Effector memory CD4-positive, alpha-beta T cell (primary cell): ENCODE measurements at regions not wholly inside any gene's neighbourhood (a gene's known extent, or its start where the extent isn't known, plus 50 kb on each side); places are given as distances from the start of the nearest gene placed in this dataset.
"Not testable (repeated sequence)": the region's sequence is repeated elsewhere in the genome, so short reads cannot be mapped to it uniquely, and the experiment has no call there.

ENCODE experiments used
- DNase-seq, 3 donors: peaks; one replicate each; pipeline ENCODE4 v3.0.0-alpha.2; 2020
- H3K27ac ChIP-seq: 2 replicates; pipeline ENCODE4 v1.7.0; 2013; ENCODE audit warnings: mild to moderate bottlenecking, low read length, moderate library complexity; ENCODE audit not compliant: insufficient read depth, poor library complexity, severe bottlenecking
- H3K27me3 ChIP-seq: replicated peaks from 2 replicates; pipeline ENCODE4 v1.7.0; 2013; ENCODE audit warnings: mild to moderate bottlenecking, low read length; ENCODE audit not compliant: insufficient read depth, control insufficient read depth, poor library complexity, severe bottlenecking
- H3K36me3 ChIP-seq: 2 replicates; pipeline ENCODE4 v1.7.0; 2013; ENCODE audit warnings: mild to moderate bottlenecking, low read length, moderate library complexity; ENCODE audit not compliant: control insufficient read depth, insufficient read depth
- H3K4me1 ChIP-seq: 2 replicates; pipeline ENCODE4 v1.7.0; 2013; ENCODE audit warnings: low read length, mild to moderate bottlenecking; ENCODE audit not compliant: control insufficient read depth, insufficient read depth, poor library complexity, severe bottlenecking
- H3K4me3 ChIP-seq: 2 replicates; pipeline ENCODE4 v1.7.0; 2013; ENCODE audit warnings: low read length, low read depth, mild to moderate bottlenecking; ENCODE audit not compliant: insufficient read depth, poor library complexity, severe bottlenecking
- H3K9me3 ChIP-seq: 2 replicates; pipeline ENCODE4 v1.7.0; 2013; ENCODE audit warnings: mild to moderate bottlenecking, low read length, moderate library complexity; ENCODE audit not compliant: control insufficient read depth

DNA sequence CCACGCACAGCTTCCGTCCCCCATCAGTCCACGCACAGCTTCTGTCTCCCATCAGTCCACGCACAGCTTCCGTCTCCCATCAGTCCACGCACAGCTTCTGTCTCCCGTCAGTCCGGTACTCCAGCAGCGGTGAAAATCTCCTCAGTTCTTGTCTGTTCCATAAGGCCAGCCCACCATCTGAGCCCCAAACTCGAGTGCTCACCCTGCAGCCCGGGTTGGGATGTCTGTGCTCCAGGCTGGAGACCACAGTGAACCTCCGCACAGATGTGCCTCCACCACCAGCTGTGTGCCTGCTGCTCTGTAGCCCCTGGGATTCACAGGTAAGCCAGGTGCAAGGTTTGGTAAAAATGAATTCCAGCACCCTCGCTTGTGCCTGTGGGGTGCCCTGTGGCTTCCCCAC is 258.6 kb downstream of the NPHP4 start:
- no peak overlapping the region for H3K4me3 ChIP-seq
- no peak for DNase-seq
- H3K27ac ChIP-seq: no peak overlapping the region
- H3K36me3 ChIP-seq: no peaks in the 10 kb centered on the region
- no peaks in the 10 kb centered on the region for H3K27me3 ChIP-seq
- no peaks in the 10 kb centered on the region for H3K9me3 ChIP-seq
- H3K4me1 ChIP-seq: no peaks in the 10 kb centered on the region

DNA sequence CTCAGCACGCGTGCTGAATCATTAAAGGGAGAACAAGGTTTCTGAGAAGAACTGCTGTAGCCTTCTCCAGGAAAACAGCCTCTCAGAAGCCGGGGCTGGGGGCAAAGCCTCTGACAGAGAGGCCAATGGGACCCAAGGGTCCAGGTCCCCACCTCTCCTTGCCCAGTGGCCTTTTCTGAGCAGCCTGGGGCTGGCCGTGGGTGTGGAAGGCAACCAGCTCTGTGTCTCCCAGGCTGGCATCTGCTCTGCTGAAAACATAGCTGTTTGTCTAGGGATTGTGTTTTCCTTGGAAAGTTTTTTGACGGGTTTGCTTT is 261.2 kb downstream of the NPHP4 start:
- DNase-seq: no peak
- H3K4me1 ChIP-seq: no peaks in the 10 kb centered on the region
- no peak overlapping the region for H3K4me3 ChIP-seq
- no peaks in the 10 kb centered on the region for H3K36me3 ChIP-seq
- no peak overlapping the region for H3K27ac ChIP-seq
- no peaks in the 10 kb centered on the region for H3K9me3 ChIP-seq
- no peaks in the 10 kb centered on the region for H3K27me3 ChIP-seq

DNA sequence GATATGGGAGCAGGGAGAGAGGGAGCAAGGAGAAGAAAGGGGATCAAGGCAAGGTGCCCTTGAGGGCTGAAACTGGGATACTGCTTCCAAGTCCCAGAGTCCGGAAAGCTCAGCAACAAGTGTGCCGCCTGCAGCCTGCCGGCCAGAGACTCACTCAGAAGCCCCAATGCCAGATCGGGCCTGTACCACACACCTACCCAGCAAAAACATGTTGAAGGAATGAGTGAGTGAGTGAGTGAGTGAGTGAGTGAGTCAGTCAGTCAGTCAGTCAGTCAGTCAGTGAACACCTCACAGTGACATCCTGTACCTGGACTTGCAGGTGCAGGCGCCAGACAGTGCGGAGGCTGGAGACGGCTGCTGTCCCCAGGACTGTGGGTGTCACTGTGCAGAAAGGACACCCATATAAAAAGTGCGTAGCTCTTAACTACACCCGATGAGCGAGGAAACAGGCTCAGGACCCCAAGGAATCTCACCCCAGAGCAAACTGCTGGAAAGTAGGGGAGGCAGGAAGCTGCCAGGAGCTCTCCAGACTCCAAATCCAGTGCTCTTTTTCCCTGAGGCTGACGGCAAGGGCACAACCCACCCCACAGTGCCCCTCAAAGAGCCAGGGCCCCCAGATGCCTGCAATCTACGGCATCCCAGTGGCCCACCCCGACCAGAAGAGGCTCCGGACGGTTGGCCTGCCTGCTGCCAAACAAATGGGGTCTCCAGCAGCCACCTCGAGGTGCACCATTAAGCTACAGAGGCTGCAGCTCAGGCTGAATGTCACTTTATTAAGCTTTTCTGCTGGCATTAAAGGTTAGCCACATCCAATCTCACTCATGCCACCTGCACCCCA is 261.7 kb downstream of the NPHP4 start:
- no peaks in the 10 kb centered on the region for H3K9me3 ChIP-seq
- H3K4me3 ChIP-seq: no peak overlapping the region
- no peaks in the 10 kb centered on the region for H3K4me1 ChIP-seq
- no peak for DNase-seq
- no peaks in the 10 kb centered on the region for H3K27me3 ChIP-seq
- no peak overlapping the region for H3K27ac ChIP-seq
- no peaks in the 10 kb centered on the region for H3K36me3 ChIP-seq

DNA sequence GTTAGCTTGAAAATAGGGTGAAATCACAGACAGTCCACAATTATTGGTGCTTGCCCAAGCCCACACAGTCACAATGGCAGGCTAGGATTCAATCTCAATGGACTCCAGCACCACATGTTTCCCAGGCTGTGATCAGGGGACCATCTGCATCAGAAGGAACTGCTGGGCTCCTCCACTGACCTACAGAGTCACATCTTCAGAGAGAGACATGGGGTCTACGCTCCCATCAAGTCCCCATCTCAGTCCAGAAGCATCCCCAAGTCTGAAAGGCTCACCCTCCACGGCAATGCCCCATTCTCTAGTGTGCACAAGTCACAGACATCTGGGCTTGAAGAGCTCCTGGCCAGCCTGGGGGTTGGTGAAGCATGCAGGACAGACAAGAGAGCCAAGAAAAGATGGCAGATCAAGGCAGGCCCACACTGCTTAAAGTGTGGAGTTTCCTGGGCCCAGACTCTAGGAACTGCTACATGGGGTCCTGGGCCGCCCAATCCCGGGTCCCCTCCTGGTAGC is 262.5 kb downstream of the NPHP4 start:
- DNase-seq: no peak
- Histone ChIP-seq H3K9me3 (no peaks in the 10 kb centered on the region), H3K4me1 (no peaks in the 10 kb centered on the region), H3K27me3 (no peaks in the 10 kb centered on the region), H3K36me3 (no peaks in the 10 kb centered on the region), H3K27ac (no peak overlapping the region), H3K4me3 (no peak overlapping the region)

DNA sequence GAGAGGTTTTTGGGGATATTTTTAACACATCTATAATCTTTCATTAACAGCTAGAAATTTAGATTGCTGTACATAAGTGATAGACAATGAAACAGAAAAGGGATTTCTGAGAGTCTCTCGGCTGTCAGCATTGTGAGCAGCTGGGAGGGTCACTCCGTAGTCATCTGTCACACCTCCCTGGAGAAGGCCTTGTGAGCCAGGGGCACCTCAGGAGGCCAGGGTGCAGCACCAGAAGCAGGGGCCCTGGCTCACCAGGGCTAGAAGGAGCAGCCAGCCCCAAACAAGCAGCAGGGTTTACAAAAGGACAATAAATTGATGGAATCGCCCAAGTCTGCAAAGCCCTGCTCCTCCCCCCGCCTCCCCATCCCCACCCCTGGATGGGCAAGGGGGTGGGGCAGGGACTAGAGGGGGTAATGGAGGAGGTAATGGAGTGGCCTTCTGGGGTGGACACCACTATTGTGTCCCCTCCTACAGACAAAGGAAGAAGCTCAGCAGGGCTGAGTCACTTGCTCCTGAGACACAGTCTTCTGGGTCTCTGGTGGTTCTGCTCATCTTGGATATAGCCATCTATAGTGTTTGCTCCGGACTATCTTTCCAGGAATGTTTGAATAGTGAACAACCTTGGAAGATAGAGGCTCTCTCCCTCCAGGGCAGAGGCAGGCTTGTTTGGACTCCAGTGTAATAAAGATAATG is 263.4 kb downstream of the NPHP4 start:
- H3K27ac ChIP-seq: no peak overlapping the region
- no peak for DNase-seq
- H3K27me3 ChIP-seq: no peaks in the 10 kb centered on the region
- no peaks in the 10 kb centered on the region for H3K36me3 ChIP-seq
- H3K4me3 ChIP-seq: no peak overlapping the region
- H3K4me1 ChIP-seq: no peaks in the 10 kb centered on the region
- H3K9me3 ChIP-seq: no peaks in the 10 kb centered on the region

DNA sequence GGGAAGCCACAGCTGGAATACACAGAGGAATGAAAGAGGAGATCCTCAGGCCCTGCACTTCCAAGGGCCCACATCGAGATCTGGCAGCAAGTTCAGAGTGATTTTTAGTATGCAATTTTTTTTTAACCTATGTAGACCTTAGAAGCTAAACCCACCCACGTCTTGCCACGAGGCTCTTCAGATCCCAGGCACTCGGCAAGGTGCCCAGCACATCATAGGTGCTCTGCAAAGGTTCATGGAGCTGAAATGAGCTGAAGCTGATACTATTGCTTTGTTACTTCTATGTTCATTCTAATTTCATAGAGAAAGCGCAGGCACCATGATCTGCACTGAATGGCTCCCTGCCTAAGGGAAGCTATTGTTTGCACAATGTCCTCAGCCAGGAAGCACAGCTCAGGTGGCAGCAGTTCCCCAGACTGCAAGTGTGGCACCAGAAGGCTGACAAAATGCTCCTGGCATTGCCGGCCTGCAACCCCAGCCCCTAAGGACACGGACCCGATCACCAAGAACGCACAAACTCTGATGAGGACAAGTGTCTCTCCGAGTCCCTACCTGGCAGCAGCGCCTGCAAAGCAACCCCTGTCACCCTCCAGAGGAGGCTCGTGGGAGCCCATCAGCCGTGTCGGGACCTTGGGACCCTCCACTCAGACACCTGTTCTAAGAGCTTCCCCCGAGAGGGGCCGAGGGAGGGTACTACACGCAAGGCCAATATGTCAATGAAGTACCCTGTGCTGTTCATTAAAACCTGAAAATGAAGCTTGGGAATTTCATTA is 264.2 kb downstream of the NPHP4 start:
- Histone ChIP-seq H3K4me1 (no peaks in the 10 kb centered on the region), H3K4me3 (no peak overlapping the region), H3K27me3 (no peaks in the 10 kb centered on the region), H3K9me3 (no peaks in the 10 kb centered on the region), H3K36me3 (no peaks in the 10 kb centered on the region), H3K27ac (no peak overlapping the region)
- no peak for DNase-seq

DNA sequence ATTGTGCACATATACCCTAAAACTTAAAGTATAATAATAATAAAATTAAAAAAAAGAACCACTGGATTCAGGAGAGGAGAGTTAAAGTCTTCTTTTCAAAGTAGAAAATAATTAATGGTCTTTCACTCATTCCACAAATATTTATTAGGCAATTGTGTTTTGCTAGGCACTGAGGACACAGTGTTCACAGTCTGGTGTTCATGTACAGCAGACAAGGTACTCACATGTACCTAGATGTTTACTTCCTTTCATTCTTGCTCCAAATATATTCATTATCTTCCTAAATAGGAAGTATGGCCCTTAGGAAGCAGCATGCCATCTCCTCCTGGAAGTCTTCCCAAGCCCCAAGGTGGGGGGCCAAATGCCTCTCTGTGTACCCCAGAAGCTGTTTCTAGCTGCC is 265.0 kb downstream of the NPHP4 start:
- H3K4me1 ChIP-seq: no peaks in the 10 kb centered on the region
- H3K27ac ChIP-seq: no peak overlapping the region
- no peaks in the 10 kb centered on the region for H3K27me3 ChIP-seq
- H3K9me3 ChIP-seq: no peaks in the 10 kb centered on the region
- DNase-seq: no peak
- no peaks in the 10 kb centered on the region for H3K36me3 ChIP-seq
- no peak overlapping the region for H3K4me3 ChIP-seq

DNA sequence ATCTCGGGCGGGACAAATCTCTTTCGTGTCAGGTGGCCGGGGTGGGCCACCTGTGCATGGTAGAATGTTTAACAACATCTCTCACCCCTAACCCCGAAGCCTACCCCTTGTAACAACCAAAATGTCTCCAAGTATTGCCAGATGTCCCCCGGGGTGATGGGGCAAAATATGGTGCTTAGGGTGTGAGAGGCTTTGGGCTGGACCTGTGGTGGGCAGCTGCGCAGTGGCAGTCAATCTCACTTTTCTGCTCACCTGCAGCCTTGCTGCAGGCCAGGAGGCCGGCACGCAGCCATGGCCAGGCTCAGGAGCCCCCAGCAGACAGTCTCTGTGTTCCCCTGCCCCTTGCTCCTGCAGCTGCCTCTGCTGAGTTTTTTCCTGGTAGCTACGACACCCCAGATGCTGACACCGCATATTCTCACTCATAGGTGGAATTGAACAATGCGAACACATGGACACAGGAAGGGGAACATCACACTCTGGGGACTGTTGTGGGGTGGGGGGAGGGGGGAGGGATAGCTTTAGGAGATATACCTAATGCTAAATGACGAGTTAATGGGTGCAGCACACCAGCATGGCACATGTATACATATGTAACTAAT is 265.5 kb downstream of the NPHP4 start:
- H3K36me3 ChIP-seq, H3K27ac ChIP-seq, H3K4me3 ChIP-seq, H3K27me3 ChIP-seq, DNase-seq, H3K9me3 ChIP-seq, H3K4me1 ChIP-seq: not testable (repeated sequence)

DNA sequence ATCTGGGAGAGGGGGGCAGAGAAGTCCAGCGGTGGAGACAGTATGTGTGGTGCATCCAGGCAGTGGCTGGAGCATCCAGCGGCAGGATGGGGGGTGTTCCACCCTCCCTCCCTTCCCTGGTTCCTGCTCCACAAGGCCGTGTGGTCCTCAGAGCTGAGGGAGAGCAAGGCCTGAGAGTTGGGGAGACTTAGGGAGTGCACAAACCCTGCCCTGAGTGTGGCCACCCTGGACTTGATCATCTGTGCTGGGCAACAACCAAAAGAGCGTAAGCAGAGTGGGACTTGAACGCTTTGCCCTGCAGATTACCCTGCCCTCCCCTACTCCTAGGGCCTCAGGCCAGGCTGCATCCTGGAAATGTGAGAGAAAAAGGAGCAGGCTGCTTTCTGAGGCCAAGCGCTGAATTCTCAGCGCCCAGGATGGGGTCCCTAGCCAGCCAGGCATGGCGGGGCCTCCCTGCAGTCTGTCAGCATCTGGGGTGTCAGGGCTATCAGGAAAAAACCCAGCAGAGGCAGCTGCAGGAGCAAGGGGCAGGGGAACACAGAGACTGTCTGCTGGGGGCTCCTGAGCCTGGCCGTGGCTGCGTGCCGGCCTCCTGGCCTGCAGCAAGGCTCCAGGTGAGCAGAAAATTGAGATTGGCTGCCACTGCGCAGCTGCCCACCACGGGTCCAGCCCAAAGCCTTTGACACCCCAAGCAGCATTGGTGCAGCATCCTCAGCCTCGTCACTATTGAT is 266.2 kb downstream of the NPHP4 start:
- H3K36me3 ChIP-seq: no peaks in the 10 kb centered on the region
- no peak overlapping the region for H3K4me3 ChIP-seq
- no peaks in the 10 kb centered on the region for H3K4me1 ChIP-seq
- no peak for DNase-seq
- no peak overlapping the region for H3K27ac ChIP-seq
- no peaks in the 10 kb centered on the region for H3K9me3 ChIP-seq
- H3K27me3 ChIP-seq: no peaks in the 10 kb centered on the region
